H54 (cell line): ENCODE measurements at regions not wholly inside any gene's neighbourhood (a gene's known extent, or its start where the extent isn't known, plus 50 kb on each side); places are given as distances from the start of the nearest gene placed in this dataset.

Experiments used
- DNase-seq: peaks from one replicate; pipeline ENCODE4 v3.0.0; 2011; ENCODE audit warnings: low spot score, mixed read lengths; ENCODE audit not compliant: insufficient read length
- FAIRE-seq: peaks from 3 replicates; lab custom pipeline; 2011; peaks lifted over from hg19 to GRCh38; lab: Jason Lieb, UNC
- POLR2A ChIP-seq: IDR thresholded peaks from 2 replicates; pipeline ENCODE4 v1.6.1; 2011; ENCODE audit warnings: low read depth, mild to moderate bottlenecking, low read length

- peak; percentile 27 for FAIRE-seq
- no peak for TF ChIP-seq POLR2A
- no peak for DNase-seq
These were observed 1568.4 kb downstream of the SLITRK5 start for GRCh38 chr13:89239361-89240127.

DNA sequence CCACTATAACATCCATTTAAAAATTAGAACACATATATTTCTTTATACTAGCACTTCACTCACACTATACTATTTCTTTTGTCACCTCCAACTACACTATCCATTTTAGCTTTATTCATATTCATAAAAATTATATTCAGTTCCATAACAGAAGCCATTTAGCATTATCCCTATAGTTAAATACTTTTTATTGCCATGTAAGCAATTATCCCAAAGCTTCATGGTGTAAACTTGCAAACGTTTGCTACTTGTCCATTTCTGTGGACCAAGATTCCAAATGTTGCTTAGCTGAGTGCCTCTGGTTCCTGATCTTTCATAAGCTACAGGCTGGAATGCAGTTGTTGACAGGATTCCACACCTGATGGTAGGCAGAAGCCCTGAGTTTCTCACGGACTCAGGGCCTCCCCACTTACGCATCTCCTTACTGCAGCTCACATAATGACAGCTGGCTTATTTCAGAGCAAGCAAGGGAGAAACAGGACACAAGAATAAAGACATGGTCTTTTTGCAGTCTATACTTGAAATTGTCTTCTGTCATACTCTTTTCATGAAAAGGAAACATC lies 1584.8 kb downstream of the SLITRK5 start:
- TF ChIP-seq POLR2A: no peak
- FAIRE-seq: no peak
- no peak for DNase-seq

- DNase-seq (no peak), FAIRE-seq (peak; percentile 97)
- no peak for TF ChIP-seq POLR2A
These were observed 1596.6 kb downstream of the SLITRK5 start for GRCh38 chr13:89267734-89268133.

DNA sequence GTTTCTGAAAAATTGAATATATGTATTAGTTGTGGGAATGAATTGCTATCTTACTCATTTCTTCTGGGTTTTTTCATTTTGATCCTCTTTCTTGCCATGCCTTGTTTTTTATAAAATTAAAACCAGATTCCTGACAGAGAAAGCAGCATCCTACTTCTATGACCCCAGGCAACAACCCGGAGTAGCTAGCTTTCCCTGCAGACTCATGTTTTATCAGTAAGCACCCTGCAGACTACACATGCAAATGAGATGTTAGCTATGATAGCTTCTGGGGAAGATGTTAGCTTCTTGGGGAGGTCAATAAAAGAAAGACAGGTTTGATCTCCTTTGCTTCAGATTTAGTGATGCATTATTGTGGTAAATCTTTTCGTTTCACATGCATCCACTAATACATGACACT lies 1598.6 kb downstream of the SLITRK5 start:
- DNase-seq: no peak
- peak; percentile 52 for FAIRE-seq
- TF ChIP-seq POLR2A: no peak

DNA sequence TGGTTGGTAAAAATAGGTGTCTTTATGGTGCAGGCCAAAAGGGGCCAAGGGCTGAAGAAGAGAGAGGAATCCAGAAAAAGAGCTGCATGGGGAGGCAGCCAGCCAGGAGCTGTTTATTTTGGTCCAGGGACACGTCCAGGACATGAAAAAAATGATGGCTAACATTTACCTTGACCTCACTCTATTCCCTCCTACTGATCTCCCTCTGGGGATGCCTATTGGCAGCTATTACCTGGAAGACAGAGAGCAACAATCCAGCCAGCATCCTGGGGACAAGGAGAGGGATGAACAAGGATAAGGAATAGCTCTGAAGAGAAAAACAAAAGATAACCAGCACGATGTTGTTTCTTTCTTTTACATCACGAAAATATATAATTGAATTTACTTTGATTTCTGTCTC lies 1599.6 kb downstream of the SLITRK5 start:
- peak; percentile 30 for FAIRE-seq

DNA sequence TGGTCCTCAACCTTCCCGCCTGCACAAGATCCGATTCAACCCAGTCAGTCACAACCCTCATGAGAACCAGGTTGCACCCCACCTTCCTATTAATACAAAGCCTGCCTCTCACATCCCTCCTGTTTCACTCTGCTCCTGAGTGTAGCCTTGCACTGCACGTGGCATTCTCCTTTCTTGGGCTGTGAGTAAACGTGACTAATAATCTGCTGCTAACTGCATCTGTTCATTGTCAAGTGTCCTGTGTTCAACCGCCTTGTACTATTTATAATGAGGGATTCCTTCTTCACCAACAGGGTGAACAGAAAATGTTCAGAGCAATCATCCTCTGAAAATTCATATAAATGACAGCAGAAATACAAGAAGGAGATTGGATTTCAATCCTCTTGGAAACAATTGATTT lies 1608.2 kb downstream of the SLITRK5 start:
- DNase-seq: no peak
- TF ChIP-seq POLR2A: no peak
- FAIRE-seq: no peak

More for the DNA sequence above, 1599.6 kb downstream of the SLITRK5 start:
- DNase-seq: no peak
- TF ChIP-seq POLR2A: no peak

GRCh38 chr13:89281331-89281730 lies 1610.2 kb downstream of the SLITRK5 start:
- no peak for TF ChIP-seq POLR2A
- FAIRE-seq (no peak), DNase-seq (no peak)

DNA sequence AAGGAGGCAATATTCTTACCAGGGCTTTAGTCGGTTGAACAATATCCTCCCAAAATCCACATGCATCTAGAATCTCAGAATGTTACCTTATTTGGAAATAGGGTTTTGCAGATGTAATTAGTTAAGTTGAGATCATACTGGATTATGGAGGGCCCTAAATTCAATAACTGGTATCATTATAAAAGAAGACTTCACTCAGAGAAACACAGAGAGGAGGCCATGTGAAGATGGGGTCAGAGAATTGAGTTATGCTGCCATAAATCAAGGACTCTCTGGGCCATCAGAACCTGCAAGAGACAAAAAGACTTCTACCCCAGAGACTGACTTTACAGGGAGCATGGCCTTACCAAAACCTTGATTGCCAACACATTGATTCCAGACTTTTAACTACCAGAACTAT lies 1611.1 kb downstream of the SLITRK5 start:
- TF ChIP-seq POLR2A: no peak
- DNase-seq (no peak), FAIRE-seq (no peak)

GRCh38 chr13:89287381-89287780 lies 1616.2 kb downstream of the SLITRK5 start:
- TF ChIP-seq POLR2A: no peak
- FAIRE-seq (no peak), DNase-seq (no peak)

- TF ChIP-seq POLR2A: no peak
- FAIRE-seq (no peak), DNase-seq (no peak)
These were observed 1623.1 kb downstream of the SLITRK5 start for GRCh38 chr13:89294115-89294867.

GRCh38 chr13:89307278-89307677 lies 1636.1 kb downstream of the SLITRK5 start:
- FAIRE-seq (no peak), DNase-seq (no peak)
- TF ChIP-seq POLR2A: no peak

- DNase-seq: no peak
- FAIRE-seq: peak; percentile 86
- TF ChIP-seq POLR2A: no peak
These were observed 1639.9 kb downstream of the SLITRK5 start for GRCh38 chr13:89310943-89311672.

- FAIRE-seq: peak; percentile 91
- no peak for DNase-seq
- no peak for TF ChIP-seq POLR2A
These were observed 1644.1 kb downstream of the SLITRK5 start for GRCh38 chr13:89315287-89315686.

GRCh38 chr13:89322466-89322865 lies 1651.3 kb downstream of the SLITRK5 start:
- FAIRE-seq: no peak
- TF ChIP-seq POLR2A: no peak

DNA sequence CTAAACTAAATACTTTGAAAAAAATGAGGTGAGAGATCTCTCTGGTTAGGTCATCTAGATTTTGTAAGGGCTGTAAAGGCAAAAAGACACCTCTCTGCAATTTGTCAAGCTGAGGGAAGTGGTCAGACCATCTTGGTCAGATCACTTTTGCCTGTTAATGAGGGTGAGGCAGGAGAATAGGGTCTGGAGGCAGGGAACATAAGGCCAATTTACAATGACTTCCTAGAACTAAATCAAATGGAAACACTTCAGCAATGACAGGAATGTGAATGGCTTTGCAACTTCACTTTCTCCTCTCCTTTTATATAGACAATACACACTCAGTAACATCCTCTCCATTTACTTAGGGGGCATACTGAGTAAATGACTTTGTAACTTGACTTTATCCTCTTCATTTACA lies 1653.4 kb downstream of the SLITRK5 start:
- DNase-seq: no peak
- peak; percentile 50 for FAIRE-seq
- no peak for TF ChIP-seq POLR2A

More at GRCh38 chr13:89322466-89322865, 1651.3 kb downstream of the SLITRK5 start:
- DNase-seq: no peak
